Naive B cell (primary cell): ENCODE measurements at regions not wholly inside any gene's neighbourhood (a gene's known extent, or its start where the extent isn't known, plus 50 kb on each side); places are given as distances from the start of the nearest gene placed in this dataset.
A peak's percentile ranks its signal among the peaks of the same experiment; 100 is the strongest.
"Not testable (repeated sequence)": the region's sequence is repeated elsewhere in the genome, so short reads cannot be mapped to it uniquely, and the experiment has no call there.

ENCODE experiments used
- ATAC-seq, 2 donors: fragments of 150-1000 bp; cut with Tn5 transposase; 2 replicates each; pipeline ENCODE4 v1.10.0; 2021; ENCODE audit warnings: low read depth in 2 of 2, mild to moderate bottlenecking in 2 of 2, moderate library complexity in 2 of 2
- DNase-seq: peaks from one replicate; pipeline ENCODE4 v3.0.0; 2022
- H3K27ac Mint-ChIP-seq, 6 donors: one replicate each; pipeline ENCODE4 v1.8.0; 2020 to 2022; ENCODE audit warnings: mild to moderate bottlenecking in 6 of 6, mixed read lengths in 6 of 6, moderate library complexity in 5 of 6, inconsistent platforms in 2 of 6
- H3K27me3 Mint-ChIP-seq, 3 donors: one replicate each; pipeline ENCODE4 v1.8.0; 2021 to 2022; ENCODE audit warnings: mixed read lengths in 3 of 3, mild to moderate bottlenecking in 1 of 3
- H3K36me3 Mint-ChIP-seq, 2 donors: one replicate each; pipeline ENCODE4 v1.8.0; 2020 to 2022; ENCODE audit warnings: mixed read lengths in 2 of 2, inconsistent platforms in 1 of 2, mild to moderate bottlenecking in 1 of 2
- H3K4me1 Mint-ChIP-seq, 3 donors: one replicate each; pipeline ENCODE4 v1.8.0; 2020 to 2022; ENCODE audit warnings: mixed read lengths in 3 of 3, inconsistent platforms in 1 of 3, mild to moderate bottlenecking in 1 of 3, moderate library complexity in 1 of 3
- H3K4me3 Mint-ChIP-seq, 8 donors: one replicate each; pipeline ENCODE4 v1.8.0; 2020 to 2022; ENCODE audit warnings: mild to moderate bottlenecking in 8 of 8, mixed read lengths in 8 of 8, moderate library complexity in 8 of 8, inconsistent platforms in 2 of 8
- H3K9me3 Mint-ChIP-seq, 7 donors: one replicate each; pipeline ENCODE4 v1.8.0; 2020 to 2022; ENCODE audit warnings: mixed read lengths in 7 of 7, mild to moderate bottlenecking in 5 of 7, inconsistent platforms in 2 of 7, moderate library complexity in 1 of 7

DNA sequence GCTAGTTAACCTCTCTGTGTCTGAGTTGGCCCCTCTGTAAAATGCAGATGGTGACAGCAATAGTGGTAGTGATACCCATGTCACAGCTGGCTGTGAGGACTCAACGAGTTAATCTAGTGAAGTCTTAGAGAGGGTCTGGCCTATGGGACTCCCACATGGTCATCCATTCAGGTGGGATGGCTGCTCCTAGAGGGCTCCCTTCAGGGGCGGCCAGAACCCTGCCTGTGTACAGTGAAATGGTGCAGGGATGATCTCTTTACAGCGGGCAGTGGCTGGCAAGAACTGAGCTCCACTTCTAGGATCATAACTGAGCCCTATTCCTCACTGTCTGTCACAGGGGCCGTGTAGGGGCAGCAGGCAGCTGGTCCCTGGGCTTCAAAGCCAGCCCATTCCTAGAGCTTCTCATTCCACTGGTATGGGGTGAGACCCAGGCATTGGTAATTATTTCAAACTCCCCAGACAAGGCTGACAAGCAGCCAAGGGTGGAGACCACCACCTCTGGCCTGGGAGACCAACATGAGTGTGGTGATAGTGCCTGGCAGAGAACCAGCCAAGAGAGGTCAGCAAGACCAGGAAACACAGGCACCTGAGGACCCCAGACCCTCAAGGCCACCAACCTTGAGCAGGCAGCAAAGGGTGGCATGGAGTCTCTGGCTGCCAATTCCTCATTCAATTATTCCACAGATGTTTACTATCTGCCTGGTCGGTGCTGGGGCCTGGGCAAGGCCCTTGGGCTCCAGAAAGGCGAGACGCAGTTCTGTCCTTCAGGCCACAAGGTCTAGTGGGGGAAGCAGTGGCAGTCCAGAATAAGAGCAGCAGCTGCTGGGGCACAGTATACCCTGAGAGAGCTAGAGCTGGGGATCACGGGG is 103.4 kb downstream of the MRPL14 start:
- H3K4me3 Mint-ChIP-seq = no peak overlapping the region
- H3K9me3 Mint-ChIP-seq = peaks cover 0 to 3% (median under 1%) of the 10 kb centered on the region in 7 donors
- DNase-seq = no peak
- H3K27me3 Mint-ChIP-seq = peaks cover 36 to 52% (median 52%) of the 10 kb centered on the region in 3 donors
- no peaks in the 10 kb centered on the region for H3K36me3 Mint-ChIP-seq
- H3K4me1 Mint-ChIP-seq = no peaks in the 10 kb centered on the region
- ATAC-seq = no peak
- H3K27ac Mint-ChIP-seq = no peak overlapping the region

DNA sequence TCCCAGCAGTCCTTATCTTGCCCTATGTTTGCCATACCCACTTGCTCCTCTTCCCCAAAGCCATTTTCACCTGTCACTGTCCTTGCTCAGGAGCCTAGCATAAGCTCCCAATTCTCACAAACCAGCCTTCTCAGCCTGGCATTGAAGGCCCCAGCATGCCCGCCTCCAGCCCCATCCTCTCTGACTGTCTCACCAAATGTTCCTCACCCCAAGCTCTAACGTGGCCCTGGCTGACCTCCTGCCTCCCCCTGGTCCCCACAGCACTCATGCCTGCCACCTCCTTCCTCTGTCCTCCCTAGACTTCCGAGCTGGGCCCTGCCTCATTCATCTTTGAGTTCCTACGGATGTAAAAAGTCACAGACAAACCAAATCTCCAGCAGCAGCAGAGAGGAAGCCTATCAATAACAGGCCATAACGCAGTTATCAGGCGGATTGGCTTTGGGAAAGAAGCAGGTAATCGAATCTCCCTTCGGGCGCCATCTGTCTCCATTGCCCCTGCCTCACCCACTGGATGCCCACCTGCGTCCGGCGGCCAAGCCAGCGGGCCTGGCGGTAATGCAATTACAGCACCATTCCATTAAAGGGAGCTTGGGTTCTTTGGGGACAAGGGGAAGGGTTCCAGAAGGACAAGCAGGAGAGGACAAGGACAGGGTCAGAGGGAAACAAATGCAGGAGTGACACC is 104.4 kb downstream of the MRPL14 start:
- H3K4me1 Mint-ChIP-seq = no peaks in the 10 kb centered on the region
- H3K9me3 Mint-ChIP-seq = peaks cover 0 to 6% (median 1%) of the 10 kb centered on the region in 7 donors

DNA sequence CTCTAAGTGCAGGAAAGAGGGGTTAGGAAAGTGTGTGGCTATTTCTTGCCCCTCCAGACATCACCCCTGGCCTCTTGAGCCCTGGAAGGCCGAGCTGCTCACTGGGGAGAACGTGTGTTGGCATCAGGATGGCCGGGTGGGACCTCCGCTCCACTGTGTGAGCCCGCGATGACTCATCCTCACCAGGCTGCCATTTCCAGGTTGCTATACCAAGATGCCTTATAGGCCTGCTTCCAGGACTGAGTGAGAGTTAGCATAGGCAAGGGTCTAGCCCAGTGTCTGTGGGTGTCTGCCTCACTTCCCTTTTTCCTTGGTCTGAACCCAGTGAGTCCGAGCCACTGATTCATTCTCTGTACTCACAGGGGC is 105.0 kb downstream of the MRPL14 start:
- H3K36me3 Mint-ChIP-seq = no peaks in the 10 kb centered on the region
- no peak overlapping the region for H3K27ac Mint-ChIP-seq
- no peaks in the 10 kb centered on the region for H3K4me1 Mint-ChIP-seq
- DNase-seq (no peak), ATAC-seq (no peak)
- H3K9me3 Mint-ChIP-seq = peaks cover 0 to 6% (median 1%) of the 10 kb centered on the region in 7 donors
- H3K4me3 Mint-ChIP-seq = no peak overlapping the region
- H3K27me3 Mint-ChIP-seq = peaks cover 24 to 50% (median 42%) of the 10 kb centered on the region in 3 donors

More for the DNA sequence above, 104.4 kb downstream of the MRPL14 start:
- no peak overlapping the region for H3K4me3 Mint-ChIP-seq
- H3K36me3 Mint-ChIP-seq = no peaks in the 10 kb centered on the region
- no peak for ATAC-seq
- no peak overlapping the region for H3K27ac Mint-ChIP-seq
- no peak for DNase-seq
- H3K27me3 Mint-ChIP-seq = peaks cover 29 to 56% (median 48%) of the 10 kb centered on the region in 3 donors

DNA sequence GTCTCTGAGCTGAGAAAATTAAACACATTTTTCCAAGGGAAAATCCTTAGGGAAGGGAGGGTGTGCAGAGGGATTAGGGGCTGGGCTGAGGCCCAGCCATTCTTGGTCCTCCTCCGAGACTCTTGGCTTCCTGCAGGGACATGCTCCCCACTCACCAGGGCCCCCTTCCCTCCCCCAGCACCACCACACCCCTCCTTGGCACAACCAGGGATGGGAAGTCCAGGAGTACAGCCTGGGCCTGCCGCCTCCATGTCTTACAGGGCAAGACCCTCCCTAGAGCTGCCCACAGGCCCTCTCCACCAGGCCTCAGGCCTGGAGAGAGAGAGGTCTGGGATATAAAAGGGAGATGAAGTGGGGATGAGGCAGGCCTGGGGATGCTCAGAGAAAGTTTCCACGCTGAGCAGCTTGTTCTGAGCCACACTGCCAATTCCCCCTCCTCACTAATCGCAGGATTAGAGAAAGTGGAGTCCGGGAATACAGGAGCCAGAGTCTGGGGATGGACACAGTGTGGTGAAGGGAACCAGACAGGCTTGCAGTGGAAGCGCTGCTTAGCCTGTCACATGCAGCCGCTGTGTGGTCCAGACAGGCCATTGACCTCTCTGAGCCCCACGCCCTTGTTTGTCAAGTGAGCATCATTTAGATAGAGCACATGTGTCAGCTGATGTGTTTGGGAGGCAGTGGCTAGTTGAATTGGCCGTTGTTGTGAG is 105.5 kb downstream of the MRPL14 start:
- peaks cover 20 to 45% (median 39%) of the 10 kb centered on the region in 3 donors for H3K27me3 Mint-ChIP-seq
- ATAC-seq (no peak), DNase-seq (no peak)
- H3K36me3 Mint-ChIP-seq = no peaks in the 10 kb centered on the region
- H3K27ac Mint-ChIP-seq = no peak overlapping the region
- no peaks in the 10 kb centered on the region for H3K4me1 Mint-ChIP-seq
- peaks cover 0 to 6% (median 1%) of the 10 kb centered on the region in 7 donors for H3K9me3 Mint-ChIP-seq
- no peak overlapping the region for H3K4me3 Mint-ChIP-seq

DNA sequence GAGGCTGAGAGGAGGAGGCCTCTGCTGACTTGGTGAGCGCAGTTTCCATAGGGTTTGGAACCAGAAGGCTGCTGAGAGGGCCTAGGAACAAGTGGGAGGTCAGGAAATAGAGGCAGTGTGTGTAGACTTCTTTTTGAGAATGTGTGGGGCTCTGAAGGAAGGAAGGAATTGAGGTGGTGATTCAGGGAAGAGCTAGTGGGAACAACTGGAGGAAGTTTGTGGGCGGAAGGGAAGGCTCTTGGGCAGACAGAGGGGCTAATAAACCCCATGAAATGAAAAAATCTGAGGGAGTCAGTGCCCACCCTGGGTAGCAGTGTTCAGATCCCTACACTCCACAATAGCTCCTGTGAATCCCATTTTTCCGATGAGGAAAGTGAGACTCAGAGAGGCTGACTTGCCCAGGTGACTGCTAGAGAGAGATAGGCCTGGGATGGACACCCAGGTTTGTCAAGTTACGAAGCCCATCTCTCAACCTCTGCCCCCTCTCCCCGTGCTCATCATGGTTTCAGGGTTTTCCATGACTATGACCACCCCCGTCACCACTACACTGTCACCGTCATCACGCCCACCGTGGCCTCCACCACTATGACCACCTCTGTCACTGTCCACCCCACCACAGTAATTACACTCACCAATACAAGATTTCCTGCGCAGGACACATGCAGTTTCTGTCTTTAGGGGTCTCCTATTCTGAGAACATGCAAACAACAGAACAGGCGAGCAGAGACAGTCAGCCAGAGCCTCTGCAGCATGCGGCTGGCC is 106.4 kb downstream of the MRPL14 start:
- no peak for ATAC-seq
- no peak overlapping the region for H3K27ac Mint-ChIP-seq
- H3K36me3 Mint-ChIP-seq = no peaks in the 10 kb centered on the region
- no peaks in the 10 kb centered on the region for H3K4me1 Mint-ChIP-seq
- no peak for DNase-seq
- no peak overlapping the region for H3K4me3 Mint-ChIP-seq
- peaks cover 16 to 41% (median 38%) of the 10 kb centered on the region in 3 donors for H3K27me3 Mint-ChIP-seq
- peaks cover 0 to 6% (median 1%) of the 10 kb centered on the region in 7 donors for H3K9me3 Mint-ChIP-seq

DNA sequence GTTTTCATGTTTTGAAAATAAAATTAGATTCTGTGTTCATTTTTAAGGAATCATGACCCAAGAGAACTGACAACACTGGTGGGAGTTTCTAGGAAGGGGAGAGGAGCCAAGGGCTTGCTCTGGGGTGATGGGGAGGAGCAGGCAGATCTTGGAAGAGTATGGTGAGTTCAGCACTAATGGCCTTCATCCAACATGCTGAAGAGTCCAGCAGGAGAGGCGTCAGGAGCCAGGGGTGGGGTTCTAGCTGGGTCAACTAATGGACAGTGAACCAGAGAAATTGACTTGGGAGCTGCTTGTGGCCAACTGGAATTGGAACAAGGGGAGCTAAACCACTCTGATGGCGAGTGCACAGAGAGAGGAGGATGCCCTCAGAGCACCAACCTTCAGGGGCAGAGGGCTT is 107.1 kb downstream of the MRPL14 start:
- H3K36me3 Mint-ChIP-seq = no peaks in the 10 kb centered on the region
- H3K4me3 Mint-ChIP-seq = no peak overlapping the region
- ATAC-seq (no peak), DNase-seq (no peak)
- H3K27ac Mint-ChIP-seq = no peak overlapping the region
- peaks cover 13 to 41% (median 38%) of the 10 kb centered on the region in 3 donors for H3K27me3 Mint-ChIP-seq
- no peaks in the 10 kb centered on the region for H3K4me1 Mint-ChIP-seq
- peaks cover 0 to 6% (median 1%) of the 10 kb centered on the region in 7 donors for H3K9me3 Mint-ChIP-seq

DNA sequence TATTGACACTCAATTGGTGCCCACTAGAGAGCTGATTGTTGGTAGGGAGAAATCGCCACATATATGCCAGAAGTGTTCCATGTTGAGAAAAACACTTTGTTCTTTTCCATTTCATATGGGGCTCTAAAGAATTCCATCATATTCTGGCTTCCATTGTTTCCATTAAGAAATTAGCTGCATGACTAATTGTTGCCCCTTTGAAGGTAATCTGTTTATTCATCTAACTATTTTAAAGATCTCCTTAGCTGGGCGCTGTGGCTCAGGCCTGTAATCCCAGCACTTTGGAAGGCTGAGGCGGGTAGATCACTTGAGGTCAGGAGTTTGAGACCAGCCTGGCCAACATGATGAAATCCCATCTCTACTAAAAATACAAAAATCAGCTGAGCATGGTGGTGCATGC is 109.9 kb downstream of the MRPL14 start:
- H3K36me3 Mint-ChIP-seq, H3K4me3 Mint-ChIP-seq, DNase-seq, H3K27ac Mint-ChIP-seq, ATAC-seq, H3K4me1 Mint-ChIP-seq, H3K9me3 Mint-ChIP-seq: not testable (repeated sequence)
- H3K27me3 Mint-ChIP-seq = peaks cover 6 to 44% (median 27%) of the 10 kb centered on the region in 3 donors

DNA sequence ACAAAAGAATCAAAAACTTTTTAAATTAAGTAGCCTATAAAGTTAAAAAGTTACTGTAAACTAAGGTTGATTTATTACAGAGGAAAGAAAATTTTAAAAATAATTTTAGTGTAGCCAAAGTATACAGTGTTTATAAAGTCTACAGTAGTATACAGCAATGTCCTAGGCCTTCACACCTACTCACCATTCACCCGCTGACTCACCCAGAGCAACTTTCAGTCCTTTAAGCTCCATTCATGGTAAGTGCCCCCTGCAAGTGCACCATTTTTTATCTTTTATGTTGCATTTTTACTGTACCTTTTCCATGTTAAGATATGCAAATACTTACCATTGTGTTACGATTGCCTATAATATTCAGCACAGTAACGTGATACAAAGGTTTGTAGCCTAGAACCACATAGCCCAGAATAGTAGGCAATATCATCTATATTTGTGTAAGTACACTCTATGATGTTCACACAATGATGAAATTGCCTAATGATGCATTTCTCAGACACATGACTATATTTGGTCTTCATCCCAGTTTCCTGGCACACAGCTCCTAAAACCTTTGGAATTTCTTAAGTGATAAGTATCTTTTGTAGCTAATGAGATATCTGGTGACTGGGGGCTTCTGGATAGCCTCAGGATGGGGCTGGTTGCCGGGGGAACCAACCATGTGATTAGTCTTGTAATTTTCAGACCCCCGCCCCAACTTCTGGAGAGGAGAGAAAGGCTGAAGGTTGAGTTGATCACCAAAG is 111.0 kb downstream of the MRPL14 start:
- Mint-ChIP-seq H3K9me3 (peaks cover 0 to 6% (median 1%) of the 10 kb centered on the region in 7 donors), H3K27ac (peak overlapping the region in 1 of 6 donors; percentile 33), H3K27me3 (peaks cover 6 to 43% (median 34%) of the 10 kb centered on the region in 3 donors), H3K4me3 (no peak overlapping the region), H3K36me3 (no peaks in the 10 kb centered on the region), H3K4me1 (no peaks in the 10 kb centered on the region)
- DNase-seq (no peak), ATAC-seq (no peak)

DNA sequence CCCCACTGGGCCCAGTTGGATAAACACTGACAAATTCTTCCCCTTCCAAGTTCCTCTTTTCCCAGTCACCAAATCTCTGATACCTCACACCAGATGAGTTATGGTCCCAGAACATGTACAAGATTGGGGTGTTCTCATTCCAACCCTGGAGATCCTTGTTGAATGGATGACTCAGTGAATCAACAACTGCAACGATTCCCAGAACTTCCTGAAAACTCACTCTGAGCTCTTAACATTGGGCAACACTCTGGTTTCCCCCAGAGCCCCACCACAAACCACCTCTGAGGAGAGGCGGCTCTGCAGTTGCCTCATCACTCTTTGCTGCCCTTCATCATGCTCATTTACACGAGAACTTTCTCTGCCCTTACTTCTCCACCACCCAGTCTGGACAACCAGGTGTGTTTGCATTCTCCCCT is 115.2 kb downstream of the MRPL14 start:
- H3K4me1 Mint-ChIP-seq = no peaks in the 10 kb centered on the region
- no peaks in the 10 kb centered on the region for H3K36me3 Mint-ChIP-seq
- DNase-seq = no peak

DNA sequence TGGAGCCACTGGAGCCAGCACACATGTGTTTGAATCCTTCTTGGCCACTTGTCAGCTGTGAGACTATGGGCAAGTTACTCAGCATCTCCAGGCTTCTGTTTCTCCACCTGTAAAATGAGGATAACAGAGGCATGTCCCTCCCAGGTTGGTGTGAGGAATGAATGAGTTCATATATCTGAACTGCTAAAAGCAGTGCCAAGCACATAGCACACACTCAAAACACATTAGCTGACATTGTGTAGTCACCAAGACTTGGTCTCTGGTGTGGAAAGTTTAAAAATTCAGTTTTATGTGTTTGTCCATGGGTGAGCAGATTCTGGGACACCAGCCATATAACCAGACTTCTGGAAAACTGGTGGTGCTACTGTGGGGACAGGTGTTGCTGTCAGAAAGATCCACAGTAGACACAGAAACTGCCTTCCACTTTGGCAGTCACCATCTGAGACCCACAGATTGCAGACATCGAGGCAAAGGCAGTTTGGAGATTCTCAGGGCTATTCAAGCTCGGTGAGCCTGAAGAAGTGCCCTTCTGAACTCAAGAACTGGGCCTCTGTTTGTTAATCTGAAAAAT is 115.8 kb downstream of the MRPL14 start:
- peaks cover 13 to 52% (median 41%) of the 10 kb centered on the region in 3 donors for H3K27me3 Mint-ChIP-seq
- no peak for ATAC-seq

More for the DNA sequence above, 115.2 kb downstream of the MRPL14 start:
- Mint-ChIP-seq H3K27me3 (peaks cover 9 to 51% (median 35%) of the 10 kb centered on the region in 3 donors), H3K27ac (peak overlapping the region in 1 of 6 donors; percentile 75), H3K4me3 (no peak overlapping the region), H3K9me3 (no peaks in the 10 kb centered on the region)
- no peak for ATAC-seq

DNA sequence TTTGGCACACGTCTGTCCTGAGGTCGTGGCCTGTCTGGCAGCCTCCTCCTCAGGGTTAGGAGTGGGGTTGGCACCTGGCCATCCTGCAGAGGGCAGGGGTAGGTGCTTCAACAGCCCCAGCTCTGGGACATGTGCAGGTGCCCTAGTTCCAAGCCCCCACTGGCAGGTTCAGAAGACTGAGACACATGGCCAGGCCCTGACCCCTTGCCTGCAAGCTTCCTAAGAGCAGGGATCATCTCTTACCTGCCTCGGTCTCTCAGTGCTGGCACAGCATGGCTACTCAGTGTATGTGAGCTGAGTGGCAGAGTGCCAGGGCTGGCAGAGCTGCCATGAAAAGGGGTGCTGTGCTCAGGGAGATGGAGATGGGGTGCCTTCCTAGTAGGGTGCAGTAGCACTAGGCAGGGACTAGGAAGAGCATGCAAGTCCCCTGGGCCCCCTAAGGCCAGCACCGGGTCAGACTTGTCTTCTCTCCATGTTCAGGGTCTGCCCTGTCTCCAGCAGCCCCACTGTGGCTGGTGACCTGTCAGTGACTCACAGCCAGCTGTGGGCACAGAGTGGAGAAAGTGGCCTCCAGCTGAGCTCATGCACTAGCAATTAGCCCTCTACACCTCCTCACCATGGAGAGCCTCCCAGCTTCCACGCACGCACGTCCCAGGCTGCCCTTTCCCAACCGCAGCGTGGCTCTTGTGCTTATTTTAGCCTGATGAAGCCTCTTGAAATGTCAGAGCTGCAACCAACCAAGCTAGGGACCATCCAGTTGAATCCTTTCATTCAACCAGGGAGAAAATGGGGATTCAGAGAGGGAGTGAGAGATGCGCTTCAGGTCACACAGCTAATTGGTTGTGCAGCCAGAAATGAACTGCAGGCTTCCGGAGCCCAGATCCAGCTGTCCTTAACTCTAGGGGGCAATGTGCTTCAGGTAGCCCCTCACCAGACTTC is 116.6 kb downstream of the MRPL14 start:
- no peaks in the 10 kb centered on the region for H3K4me1 Mint-ChIP-seq
- DNase-seq (no peak), ATAC-seq (no peak)
- H3K36me3 Mint-ChIP-seq = no peaks in the 10 kb centered on the region
- peaks cover 17 to 57% (median 49%) of the 10 kb centered on the region in 3 donors for H3K27me3 Mint-ChIP-seq
- H3K4me3 Mint-ChIP-seq = no peak overlapping the region
- no peak overlapping the region for H3K27ac Mint-ChIP-seq
- H3K9me3 Mint-ChIP-seq = no peaks in the 10 kb centered on the region

More for the DNA sequence above, 115.8 kb downstream of the MRPL14 start:
- Mint-ChIP-seq H3K4me3 (no peak overlapping the region), H3K36me3 (no peaks in the 10 kb centered on the region), H3K4me1 (no peaks in the 10 kb centered on the region), H3K9me3 (no peaks in the 10 kb centered on the region), H3K27ac (no peak overlapping the region)
- no peak for DNase-seq
